ENCODE measurements at regions not wholly inside any gene's neighbourhood (a gene's known extent, or its start where the extent isn't known, plus 50 kb on each side); places are given as distances from the start of the nearest gene placed in this dataset.

GRCh38 chr2:240362826-240363745 lies 72.4 kb upstream of the GPC1 start:
- DNase-seq: no peak

- DNase-seq: no peak
Measured at GRCh38 chr2:240363746-240364581, 71.5 kb upstream of the GPC1 start.

- no peak for DNase-seq
Measured at GRCh38 chr2:240364582-240364960, 70.9 kb upstream of the GPC1 start.

GRCh38 chr2:240364961-240365775 lies 70.3 kb upstream of the GPC1 start:
- DNase-seq: no peak

- DNase-seq: no peak
Measured at GRCh38 chr2:240365971-240366471, 69.4 kb upstream of the GPC1 start.

GRCh38 chr2:240366901-240367300 lies 68.6 kb upstream of the GPC1 start:
- DNase-seq: no peak

- no peak for DNase-seq
Measured at GRCh38 chr2:240367721-240368120, 67.7 kb upstream of the GPC1 start.

- DNase-seq: no peak
Measured at GRCh38 chr2:240368781-240369331, 66.6 kb upstream of the GPC1 start.

GRCh38 chr2:240369335-240369734 lies 66.1 kb upstream of the GPC1 start:
- no peak for DNase-seq

- peak; percentile 48 for DNase-seq
Measured at GRCh38 chr2:240369801-240370585, 65.5 kb upstream of the GPC1 start.

- DNase-seq: no peak
Measured at GRCh38 chr2:240371129-240372000, 64.1 kb upstream of the GPC1 start.

- DNase-seq: no peak
Measured at GRCh38 chr2:240372101-240372500, 63.4 kb upstream of the GPC1 start.

GRCh38 chr2:240373289-240373885 lies 62.1 kb upstream of the GPC1 start:
- no peak for DNase-seq

GRCh38 chr2:240374085-240374907 lies 61.2 kb upstream of the GPC1 start:
- DNase-seq: no peak

GRCh38 chr2:240375024-240375645 lies 60.3 kb upstream of the GPC1 start:
- DNase-seq: no peak

GRCh38 chr2:240376739-240377138 lies 58.7 kb upstream of the GPC1 start:
- no peak for DNase-seq

GRCh38 chr2:240377366-240377765 lies 58.1 kb upstream of the GPC1 start:
- no peak for DNase-seq

GRCh38 chr2:240379089-240379636 lies 56.3 kb upstream of the GPC1 start:
- DNase-seq: no peak
